Right lobe of liver (tissue), 6 donors: ENCODE measurements at regions not wholly inside any gene's neighbourhood (a gene's known extent, or its start where the extent isn't known, plus 50 kb on each side); places are given as distances from the start of the nearest gene placed in this dataset.
A peak's percentile ranks its signal among the peaks of the same experiment; 100 is the strongest.

Source experiments
- ATAC-seq, 4 donors: fragments of 200-7000 bp; cut with Tn5 transposase; one replicate each; pipeline ENCODE4 v1.9.1; 2020; ENCODE audit warnings: mild to moderate bottlenecking in 4 of 4, moderate library complexity in 4 of 4
- DNase-seq, 3 donors: peaks; one replicate each; pipeline ENCODE4 v3.0.0-alpha.2; 2020
- H3K27ac ChIP-seq, 3 donors: fragments of 200-600 bp; one replicate each; pipeline ENCODE4 v1.8.0; 2022
- H3K27me3 ChIP-seq, 2 donors: fragments of 200-600 bp; one replicate each; pipeline ENCODE4 v1.8.0; 2022
- H3K36me3 ChIP-seq, 4 donors: fragments of 200-600 bp; sonication (generic) in 1 of 4; one replicate each; pipeline versions ENCODE4 v1.5.1 to v1.8.0; 2017 to 2022; ENCODE audit warnings: control low read depth in 1 of 4
- H3K4me1 ChIP-seq, 4 donors: fragments of 200-600 bp; sonication (generic) in 1 of 4; one replicate each; pipeline versions ENCODE4 v1.5.1 to v1.8.0; 2017 to 2022; ENCODE audit warnings: control low read depth in 1 of 4
- H3K4me3 ChIP-seq, 3 donors: fragments of 200-600 bp; one replicate each; pipeline ENCODE4 v1.8.0; 2022
- H3K9me3 ChIP-seq, 4 donors: fragments of 200-600 bp; sonication (generic) in 1 of 4; one replicate each; pipeline versions ENCODE4 v1.5.1 to v1.8.0; 2017 to 2022; ENCODE audit warnings: control low read depth in 1 of 4
- POLR2A ChIP-seq: fragments of 450-650 bp; IDR thresholded peaks from one replicate; pipeline ENCODE4 v1.6.1; 2017; ENCODE audit warnings: antibody characterized with exemption, mild to moderate bottlenecking
- WGBS: methylation state at CpG from one replicate; pipeline ENCODE4 v1.1.6; 2018; ENCODE audit warnings: low coverage, low lambda C conversion rate; ENCODE audit not compliant: insufficient coverage; ENCODE audit errors: missing lambda C conversion rate; 5-methylcytosine and 5-hydroxymethylcytosine counted together
- intact Hi-C, 2 donors: fragments of 100-400 bp; cut with DNase I; formaldehyde crosslinking; loops; one replicate each; pipeline versions ENCODE4 v1.11.2 to v1.14.1; 2022
- TF ChIP-seq, protein P1 (sequence below), 4 donors: fragments of 200-600 bp in 3 of 4; fragments of 450-650 bp in 1 of 4; IDR thresholded peaks; one replicate each; pipeline versions ENCODE4 v1.5.1 to v1.8.0; 2016 to 2022; ENCODE audit warnings: antibody characterized with exemption in 4 of 4, mild to moderate bottlenecking in 2 of 4
- donor health status: DM: no; HTN: yes; CAD: no.
- donor health status: DM: no; HTN: no; CAD: no.
- donor health status: DM: no; HTN: no; CAD: no.
- donor health status: DM: no; HTN: yes; CAD: no.
- donor health status: DM: no; HTN: yes; CAD: no.

DNA sequence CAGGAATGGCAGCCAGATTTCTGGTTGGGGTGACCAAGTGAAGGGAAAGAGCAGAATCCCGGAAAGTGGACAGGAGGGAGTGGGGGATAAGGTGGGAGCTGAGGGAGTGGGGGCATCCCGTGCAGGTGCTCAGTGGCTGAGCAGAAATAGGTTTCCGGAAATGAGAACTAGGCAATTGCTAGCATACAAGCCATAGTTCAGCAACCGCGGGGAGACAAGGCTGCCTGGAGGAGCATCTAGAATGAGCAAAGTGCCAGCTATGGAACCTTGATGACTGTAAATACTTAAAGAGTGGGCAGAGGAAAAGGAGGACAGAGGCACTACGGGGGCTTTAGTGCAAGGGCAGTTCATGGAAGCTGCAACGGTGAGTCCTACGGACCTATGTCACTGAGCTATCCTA is 220.2 kb downstream of the BCL11A start:
- DNase-seq = no peak
- no peak overlapping the region for H3K4me3 ChIP-seq
- no peaks in the 10 kb centered on the region for H3K36me3 ChIP-seq
- H3K9me3 ChIP-seq = no peaks in the 10 kb centered on the region
- H3K27me3 ChIP-seq = no peaks in the 10 kb centered on the region
- no peak for TF ChIP-seq POLR2A
- TF ChIP-seq, protein P1, sequence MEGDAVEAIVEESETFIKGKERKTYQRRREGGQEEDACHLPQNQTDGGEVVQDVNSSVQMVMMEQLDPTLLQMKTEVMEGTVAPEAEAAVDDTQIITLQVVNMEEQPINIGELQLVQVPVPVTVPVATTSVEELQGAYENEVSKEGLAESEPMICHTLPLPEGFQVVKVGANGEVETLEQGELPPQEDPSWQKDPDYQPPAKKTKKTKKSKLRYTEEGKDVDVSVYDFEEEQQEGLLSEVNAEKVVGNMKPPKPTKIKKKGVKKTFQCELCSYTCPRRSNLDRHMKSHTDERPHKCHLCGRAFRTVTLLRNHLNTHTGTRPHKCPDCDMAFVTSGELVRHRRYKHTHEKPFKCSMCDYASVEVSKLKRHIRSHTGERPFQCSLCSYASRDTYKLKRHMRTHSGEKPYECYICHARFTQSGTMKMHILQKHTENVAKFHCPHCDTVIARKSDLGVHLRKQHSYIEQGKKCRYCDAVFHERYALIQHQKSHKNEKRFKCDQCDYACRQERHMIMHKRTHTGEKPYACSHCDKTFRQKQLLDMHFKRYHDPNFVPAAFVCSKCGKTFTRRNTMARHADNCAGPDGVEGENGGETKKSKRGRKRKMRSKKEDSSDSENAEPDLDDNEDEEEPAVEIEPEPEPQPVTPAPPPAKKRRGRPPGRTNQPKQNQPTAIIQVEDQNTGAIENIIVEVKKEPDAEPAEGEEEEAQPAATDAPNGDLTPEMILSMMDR (IDR thresholded peaks at IDR 0.05) = no peak
- no peak overlapping the region for H3K27ac ChIP-seq
- intact Hi-C loops = no loop called here
- 81% methylated on average over 6 of the region's 8 CpGs for WGBS
- no peak for ATAC-seq
- no peaks in the 10 kb centered on the region for H3K4me1 ChIP-seq

- Histone ChIP-seq H3K4me3 (no peak overlapping the region), H3K36me3 (no peaks in the 10 kb centered on the region), H3K9me3 (no peaks in the 10 kb centered on the region), H3K4me1 (no peaks in the 10 kb centered on the region), H3K27ac (no peak overlapping the region), H3K27me3 (no peaks in the 10 kb centered on the region)
- no peak for DNase-seq
- peak in 1 of 4 donors; percentile 22 for ATAC-seq
- intact Hi-C loops = no loop called here
- WGBS = 55% methylated on average over 7 of the region's 7 CpGs
- TF ChIP-seq, protein P1 (IDR thresholded peaks at IDR 0.05) = no peak
- no peak for TF ChIP-seq POLR2A
Observed at GRCh38 chr2:60331115-60331809, 222.2 kb downstream of the BCL11A start.

DNA sequence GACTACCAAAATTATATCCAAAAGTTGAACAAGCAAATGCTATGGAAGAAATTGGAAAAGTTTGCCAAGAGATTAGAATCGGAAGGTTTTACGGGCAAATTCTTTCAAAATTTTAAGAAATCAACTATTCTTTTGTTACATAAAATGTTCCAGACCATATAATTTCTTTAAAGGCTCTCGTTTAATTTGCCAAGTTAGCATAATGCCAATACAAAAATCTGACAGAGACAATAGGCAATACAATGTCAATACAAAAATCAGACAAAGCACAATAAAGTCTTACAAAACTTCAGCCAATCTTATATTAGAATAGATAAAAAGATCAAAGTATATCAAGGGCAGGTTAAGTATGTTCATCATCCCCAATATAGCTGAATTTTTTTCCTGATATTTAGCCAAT is 224.2 kb downstream of the BCL11A start:
- no peak overlapping the region for H3K27ac ChIP-seq
- H3K27me3 ChIP-seq = no peaks in the 10 kb centered on the region
- TF ChIP-seq POLR2A = no peak
- TF ChIP-seq, protein P1 (IDR thresholded peaks at IDR 0.05) = no peak
- H3K4me1 ChIP-seq = peaks cover 0 to 2% (median 0%) of the 10 kb centered on the region in 4 donors
- intact Hi-C loops = no loop called here
- H3K36me3 ChIP-seq = no peaks in the 10 kb centered on the region
- no peak for ATAC-seq
- no peak overlapping the region for H3K4me3 ChIP-seq
- no peak for DNase-seq
- no peaks in the 10 kb centered on the region for H3K9me3 ChIP-seq
- WGBS = 85% methylated on average over 3 of the region's 3 CpGs

GRCh38 chr2:60324536-60324935 is 228.9 kb downstream of the BCL11A start:
- Histone ChIP-seq H3K9me3 (no peaks in the 10 kb centered on the region), H3K36me3 (no peaks in the 10 kb centered on the region), H3K27ac (no peak overlapping the region), H3K4me3 (no peak overlapping the region), H3K27me3 (no peaks in the 10 kb centered on the region), H3K4me1 (peaks cover 0 to 9% (median 0%) of the 10 kb centered on the region in 4 donors)
- no peak for DNase-seq
- TF ChIP-seq POLR2A = no peak
- TF ChIP-seq, protein P1 (IDR thresholded peaks at IDR 0.05) = no peak
- intact Hi-C loops = no loop called here
- WGBS = 66% methylated on average over 5 of the region's 5 CpGs
- ATAC-seq = no peak
